H9 (cell line): ENCODE measurements at regions not wholly inside any gene's neighbourhood (a gene's known extent, or its start where the extent isn't known, plus 50 kb on each side); places are given as distances from the start of the nearest gene placed in this dataset.
A peak's percentile ranks its signal among the peaks of the same experiment; 100 is the strongest.

Experiments
- DNase-seq: peaks from one replicate; pipeline ENCODE4 v3.0.0-alpha.2; 2017
- H2AFZ ChIP-seq: one replicate; pipeline ENCODE4 v1.6.1; 2013; ENCODE audit warnings: mild to moderate bottlenecking, low read length, control low read depth, moderate library complexity
- H2AK5ac ChIP-seq: 2 replicates; pipeline ENCODE4 v1.6.1; 2013; ENCODE audit warnings: low read length, control low read depth, mixed read lengths; ENCODE audit not compliant: insufficient read length
- H2BK120ac ChIP-seq: one replicate; pipeline ENCODE4 v1.6.1; 2013; ENCODE audit warnings: low read depth, mild to moderate bottlenecking, low read length, control low read depth, inconsistent platforms; ENCODE audit not compliant: poor library complexity, severe bottlenecking
- H2BK12ac ChIP-seq: 2 replicates; pipeline ENCODE4 v1.6.1; 2013; ENCODE audit warnings: low read length, control low read depth, mixed read lengths, low read depth; ENCODE audit not compliant: insufficient read length
- H2BK15ac ChIP-seq: 2 replicates; pipeline ENCODE4 v1.6.1; 2013; ENCODE audit warnings: low read depth, low read length, control low read depth
- H2BK20ac ChIP-seq: one replicate; pipeline ENCODE4 v1.6.1; 2013; ENCODE audit warnings: low read depth, mild to moderate bottlenecking, low read length, control low read depth, inconsistent platforms; ENCODE audit not compliant: poor library complexity, severe bottlenecking
- H2BK5ac ChIP-seq: 2 replicates; pipeline ENCODE4 v1.6.1; 2013; ENCODE audit warnings: low read length, control low read depth, mixed read lengths; ENCODE audit not compliant: insufficient read length
- H3K14ac ChIP-seq: 2 replicates; pipeline ENCODE4 v1.6.1; 2013; ENCODE audit warnings: low read length, control low read depth; ENCODE audit not compliant: insufficient read depth
- H3K18ac ChIP-seq: 2 replicates; pipeline ENCODE4 v1.6.1; 2013; ENCODE audit warnings: low read depth, mild to moderate bottlenecking, mixed read lengths, low read length, control low read depth; ENCODE audit not compliant: insufficient read length
- H3K23ac ChIP-seq: 2 replicates; pipeline ENCODE4 v1.6.1; 2013; ENCODE audit warnings: low read length, control low read depth, mixed read lengths, low read depth; ENCODE audit not compliant: insufficient read length
- H3K23me2 ChIP-seq: 2 replicates; pipeline ENCODE4 v1.6.1; 2013; ENCODE audit warnings: low read depth, mild to moderate bottlenecking, mixed read lengths, low read length, control low read depth; ENCODE audit not compliant: insufficient read length, poor library complexity, severe bottlenecking
- H3K27ac ChIP-seq: 2 replicates; pipeline ENCODE4 v1.5.1; 2013; ENCODE audit warnings: low read length, control low read depth, mixed read lengths, low read depth; ENCODE audit not compliant: insufficient read length
- H3K27me3 ChIP-seq: 2 replicates; pipeline ENCODE4 v1.6.1; 2013; ENCODE audit warnings: low read length, control low read depth, inconsistent platforms; ENCODE audit not compliant: insufficient read depth
- H3K4ac ChIP-seq: 2 replicates; pipeline ENCODE4 v1.6.1; 2013; ENCODE audit warnings: low read depth, mild to moderate bottlenecking, control low read depth, inconsistent platforms, low read length, moderate library complexity
- H3K4me1 ChIP-seq: 2 replicates; pipeline ENCODE4 v1.6.1; 2013; ENCODE audit warnings: low read length, control low read depth, inconsistent platforms; ENCODE audit not compliant: insufficient read depth
- H3K4me2 ChIP-seq: 2 replicates; pipeline ENCODE4 v1.6.1; 2013; ENCODE audit warnings: low read length, control low read depth, mixed read lengths; ENCODE audit not compliant: insufficient read length, insufficient read depth
- H3K56ac ChIP-seq: 2 replicates; pipeline ENCODE4 v1.6.1; 2013; ENCODE audit warnings: low read depth, mild to moderate bottlenecking, mixed read lengths, low read length, control low read depth; ENCODE audit not compliant: insufficient read length
- H3K79me1 ChIP-seq: 2 replicates; pipeline ENCODE4 v1.6.1; 2013; ENCODE audit warnings: low read depth, mild to moderate bottlenecking, moderate library complexity, low read length, control low read depth, inconsistent platforms; ENCODE audit not compliant: insufficient read depth, poor library complexity, severe bottlenecking
- H3K79me2 ChIP-seq: 2 replicates; pipeline ENCODE4 v1.6.1; 2013; ENCODE audit warnings: low read length, control low read depth, inconsistent platforms; ENCODE audit not compliant: insufficient read depth
- H3K9ac ChIP-seq: 2 replicates; pipeline ENCODE4 v1.6.1; 2013; ENCODE audit warnings: low read length, control low read depth, mixed read lengths; ENCODE audit not compliant: insufficient read length; ENCODE audit errors: extremely low read depth
- H3K9me3 ChIP-seq: one replicate; pipeline ENCODE4 v1.6.1; 2013; ENCODE audit warnings: low read depth, low read length, inconsistent platforms; ENCODE audit not compliant: control insufficient read depth
- H3T11ph ChIP-seq: one replicate; pipeline ENCODE4 v1.6.1; 2013; ENCODE audit warnings: mild to moderate bottlenecking, low read length, control low read depth, inconsistent platforms
- H4K20me1 ChIP-seq: one replicate; pipeline ENCODE4 v1.6.1; 2013; ENCODE audit not compliant: control insufficient read depth, insufficient read length, insufficient read depth
- H4K5ac ChIP-seq: 2 replicates; pipeline ENCODE4 v1.6.1; 2013; ENCODE audit warnings: low read depth, mild to moderate bottlenecking, mixed read lengths, low read length, control low read depth; ENCODE audit not compliant: insufficient read length
- H4K8ac ChIP-seq: replicated peaks from 2 replicates; pipeline ENCODE4 v1.6.1; 2013; ENCODE audit warnings: low read length, control low read depth, mixed read lengths, low read depth; ENCODE audit not compliant: insufficient read length
- H4K91ac ChIP-seq: 2 replicates; pipeline ENCODE4 v1.6.1; 2013; ENCODE audit warnings: low read depth, mild to moderate bottlenecking, moderate library complexity, mixed read lengths, low read length, control low read depth; ENCODE audit not compliant: insufficient read length
- H3K27ac Mint-ChIP-seq, 3 experiments: 2 replicates in 2 of 3; 3 replicates in 1 of 3; pipeline ENCODE4 v1.8.0; 2020 to 2021; ENCODE audit warnings: mixed read lengths in 3 of 3, mild to moderate bottlenecking in 1 of 3, moderate library complexity in 1 of 3
- H3K27me3 Mint-ChIP-seq: 2 replicates; pipeline ENCODE4 v1.8.0; 2021; ENCODE audit warnings: low read depth, mild to moderate bottlenecking, moderate library complexity, mixed read lengths
- H3K36me3 Mint-ChIP-seq, 3 experiments: 2 replicates in 2 of 3; 3 replicates in 1 of 3; pipeline ENCODE4 v1.8.0; 2020 to 2021; ENCODE audit warnings: low read depth in 3 of 3, mixed read lengths in 3 of 3; ENCODE audit not compliant: insufficient read depth in 1 of 3
- H3K4me1 Mint-ChIP-seq, 2 experiments: 2 replicates each; pipeline ENCODE4 v1.8.0; 2020; ENCODE audit warnings: mixed read lengths in 2 of 2
- H3K4me3 Mint-ChIP-seq, 2 experiments: 2 replicates in 1 of 2; 3 replicates in 1 of 2; pipeline ENCODE4 v1.8.0; 2020 to 2021; ENCODE audit warnings: mild to moderate bottlenecking in 2 of 2, mixed read lengths in 2 of 2, moderate library complexity in 1 of 2
- H3K9me3 Mint-ChIP-seq, 2 experiments: 2 replicates in 1 of 2; 3 replicates in 1 of 2; pipeline ENCODE4 v1.8.0; 2020; ENCODE audit warnings: mild to moderate bottlenecking in 2 of 2, mixed read lengths in 2 of 2, moderate library complexity in 1 of 2
- CTCF ChIP-seq: fragments of 200-600 bp; sonication (generic); conservative IDR thresholded peaks from 3 replicates; pipeline ENCODE4 v1.8.0; 2021; ENCODE audit warnings: antibody characterized with exemption, mild to moderate bottlenecking
- WGBS: extraction: QIAGEN DNeasy Blood & Tissue Kit; methylation state at CpG from one replicate; pipeline ENCODE4 v1.1.7; 2013; ENCODE audit warnings: missing lambda C conversion rate, low lambda C conversion rate, mixed read lengths; ENCODE audit not compliant: insufficient read length; ENCODE audit errors: extremely low coverage; 5-methylcytosine and 5-hydroxymethylcytosine counted together

GRCh38 chr3:137642831-137643230 is 121.3 kb upstream of the SOX14 start:
- Mint-ChIP-seq H3K9me3 (no peaks in the 10 kb centered on the region; a peak in 1 of 5 replicates), H3K27me3 (peaks cover 17% of the 10 kb centered on the region), H3K27ac (no peak overlapping the region), H3K4me1 (peaks cover 33 to 39% of the 10 kb centered on the region in 2 experiments), H3K36me3 (no peaks in the 10 kb centered on the region), H3K4me3 (peak overlapping the region in 1 of 2 experiments; percentile 44; a peak in 2 of 5 replicates)
- H2BK20ac ChIP-seq = no peak overlapping the region
- H3K56ac ChIP-seq = no peak overlapping the region
- H3T11ph ChIP-seq = no peak overlapping the region
- DNase-seq = no peak
- no peak overlapping the region for H3K14ac ChIP-seq
- H3K27ac ChIP-seq = no peak overlapping the region
- no peak overlapping the region for H3K4ac ChIP-seq
- H2BK12ac ChIP-seq = no peak overlapping the region
- H4K91ac ChIP-seq = no peak overlapping the region
- H3K79me1 ChIP-seq = no peaks in the 10 kb centered on the region
- no peak overlapping the region for H4K5ac ChIP-seq
- no peak overlapping the region for H3K9ac ChIP-seq
- H4K20me1 ChIP-seq = no peaks in the 10 kb centered on the region
- no peak overlapping the region for H3K23ac ChIP-seq
- H3K23me2 ChIP-seq = no peaks in the 10 kb centered on the region
- no peak overlapping the region for H4K8ac ChIP-seq
- H2AK5ac ChIP-seq = no peak overlapping the region
- no peak overlapping the region for H2BK120ac ChIP-seq
- no peak overlapping the region for H3K18ac ChIP-seq
- H3K79me2 ChIP-seq = no peaks in the 10 kb centered on the region
- no peak overlapping the region for H2BK5ac ChIP-seq
- H3K9me3 ChIP-seq = no peaks in the 10 kb centered on the region
- no peak overlapping the region for H2AFZ ChIP-seq
- peak overlapping the region; percentile 2 for H3K4me2 ChIP-seq
- no peak for TF ChIP-seq CTCF
- no CpG with 5 or more reads among the region's 10 CpGs for WGBS
- H2BK15ac ChIP-seq = no peak overlapping the region
- peaks cover 8% of the 10 kb centered on the region for H3K4me1 ChIP-seq
- H3K27me3 ChIP-seq = no peaks in the 10 kb centered on the region
